GM12875 (cell line): ENCODE measurements at regions not wholly inside any gene's neighbourhood (a gene's known extent, or its start where the extent isn't known, plus 50 kb on each side); places are given as distances from the start of the nearest gene placed in this dataset.

Experiments
- H3K4me3 ChIP-seq: one replicate; pipeline ENCODE4 v1.5.1; 2011; ENCODE audit warnings: low read depth, low read length, control low read depth
- CTCF ChIP-seq: IDR thresholded peaks from 2 replicates; pipeline ENCODE4 v1.5.1; 2011; ENCODE audit warnings: low read depth, mild to moderate bottlenecking, control low read depth, inconsistent platforms, low read length, moderate library complexity, borderline replicate concordance; ENCODE audit not compliant: insufficient read depth

GRCh38 chr2:120829633-120830025 lies 94.0 kb downstream of the GLI2 start:
- no peak for TF ChIP-seq CTCF
- no peak overlapping the region for H3K4me3 ChIP-seq

DNA sequence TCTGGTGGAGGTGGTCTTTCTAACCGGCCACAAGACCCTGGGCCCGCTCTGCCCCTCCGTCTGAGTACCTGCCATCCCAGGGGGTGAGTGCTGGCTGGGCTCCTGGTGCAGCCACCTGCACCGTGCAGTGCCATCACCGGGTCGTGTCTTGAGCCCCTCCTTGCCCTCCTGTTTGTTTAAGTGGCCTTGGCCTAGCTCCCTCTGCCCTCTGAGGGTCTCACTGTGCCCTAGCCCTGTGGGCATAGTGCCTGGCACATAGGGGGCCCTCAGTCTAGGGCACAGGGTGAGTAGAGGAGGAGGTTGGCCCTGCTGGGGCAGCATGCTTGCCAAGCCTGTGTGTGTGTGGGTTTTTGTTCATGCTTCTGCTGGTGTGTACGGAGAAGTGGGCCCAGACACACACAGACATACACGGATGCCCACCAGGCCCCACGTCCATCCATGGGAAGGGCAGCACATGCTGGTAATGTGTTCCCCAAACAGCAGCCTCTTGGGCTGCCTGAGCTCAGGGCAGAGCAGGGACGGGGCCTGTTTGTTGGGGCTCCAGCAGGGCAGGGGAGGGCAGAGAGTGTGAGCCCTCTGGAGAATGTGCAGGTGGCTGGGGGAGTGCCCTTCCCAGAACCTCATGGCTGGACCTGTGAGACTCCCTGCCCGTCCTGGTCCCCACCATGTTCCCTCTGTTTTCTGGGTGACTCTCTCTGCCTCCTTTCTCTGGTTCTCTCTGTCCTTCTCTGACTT lies 94.6 kb downstream of the GLI2 start:
- TF ChIP-seq CTCF = no peak
- no peak overlapping the region for H3K4me3 ChIP-seq

DNA sequence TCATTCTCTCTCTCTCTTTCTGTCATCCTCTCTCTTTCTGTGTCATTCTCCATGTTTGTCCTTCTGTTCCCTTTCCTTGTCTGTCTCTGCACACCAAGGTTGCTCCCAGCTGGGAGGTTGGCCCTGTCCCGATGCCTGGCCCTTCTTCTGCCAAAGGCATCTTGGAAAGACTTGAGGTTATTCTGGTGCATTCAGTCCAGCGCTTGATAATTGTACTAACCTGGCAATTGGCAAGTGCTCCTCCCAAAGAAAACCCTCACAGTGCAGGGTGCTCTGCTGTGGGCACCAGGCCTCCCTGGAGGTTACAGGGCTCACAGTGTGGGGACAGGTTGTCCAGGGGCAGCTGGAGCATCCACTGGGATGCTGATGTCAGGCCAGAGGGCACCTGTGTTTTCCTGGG lies 95.4 kb downstream of the GLI2 start:
- no peak for TF ChIP-seq CTCF
- H3K4me3 ChIP-seq = no peak overlapping the region

DNA sequence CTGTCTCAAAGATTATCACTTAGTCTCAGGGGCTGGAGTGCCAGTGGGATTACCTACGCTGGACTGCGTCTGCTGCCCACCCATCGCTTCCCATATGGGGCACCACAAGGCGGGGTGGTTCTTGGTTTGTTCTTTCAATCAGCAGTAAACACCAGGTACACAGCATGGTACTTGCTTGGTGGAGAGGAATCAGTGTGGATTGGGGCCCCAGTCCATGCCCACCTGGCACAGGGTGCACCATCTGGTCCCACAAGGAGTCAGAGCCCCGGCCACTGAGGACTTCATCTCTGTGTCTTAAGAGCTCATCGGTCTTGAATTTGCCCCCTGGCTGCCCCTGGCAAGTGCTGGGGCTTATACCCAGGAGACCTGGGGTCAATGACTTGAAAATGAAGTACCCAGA lies 96.2 kb downstream of the GLI2 start:
- no peak overlapping the region for H3K4me3 ChIP-seq
- no peak for TF ChIP-seq CTCF

GRCh38 chr2:120832296-120833070 lies 96.8 kb downstream of the GLI2 start:
- no peak for TF ChIP-seq CTCF
- no peak overlapping the region for H3K4me3 ChIP-seq

GRCh38 chr2:120833127-120833675 lies 97.5 kb downstream of the GLI2 start:
- no peak for TF ChIP-seq CTCF
- H3K4me3 ChIP-seq = no peak overlapping the region
